ENCODE measurements at regions not wholly inside any gene's neighbourhood (a gene's known extent, or its start where the extent isn't known, plus 50 kb on each side); places are given as distances from the start of the nearest gene placed in this dataset.
"Not testable (repeated sequence)": the region's sequence is repeated elsewhere in the genome, so short reads cannot be mapped to it uniquely, and the experiment has no call there.

DNA sequence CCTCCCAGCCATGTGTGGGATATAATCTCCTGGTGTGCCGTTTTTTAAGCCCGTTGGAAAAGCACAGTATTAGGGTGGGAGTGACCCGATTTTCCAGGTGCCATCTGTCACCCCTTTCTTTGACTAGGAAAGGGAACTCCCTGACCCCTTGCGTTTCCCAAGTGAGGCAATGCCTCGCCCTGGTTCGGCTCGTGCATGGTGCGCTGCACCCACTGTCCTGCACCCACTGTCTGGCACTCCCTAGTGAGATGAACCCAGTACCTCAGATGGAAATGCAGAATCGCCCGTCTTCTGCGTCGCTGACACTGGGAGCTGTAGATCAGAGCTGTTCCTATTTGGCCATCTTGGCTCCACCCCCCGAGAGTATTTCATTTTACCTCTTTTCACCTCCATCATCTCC, 1146.6 kb downstream of the BRINP3 start:
- DNase-seq: not testable (repeated sequence)

DNA sequence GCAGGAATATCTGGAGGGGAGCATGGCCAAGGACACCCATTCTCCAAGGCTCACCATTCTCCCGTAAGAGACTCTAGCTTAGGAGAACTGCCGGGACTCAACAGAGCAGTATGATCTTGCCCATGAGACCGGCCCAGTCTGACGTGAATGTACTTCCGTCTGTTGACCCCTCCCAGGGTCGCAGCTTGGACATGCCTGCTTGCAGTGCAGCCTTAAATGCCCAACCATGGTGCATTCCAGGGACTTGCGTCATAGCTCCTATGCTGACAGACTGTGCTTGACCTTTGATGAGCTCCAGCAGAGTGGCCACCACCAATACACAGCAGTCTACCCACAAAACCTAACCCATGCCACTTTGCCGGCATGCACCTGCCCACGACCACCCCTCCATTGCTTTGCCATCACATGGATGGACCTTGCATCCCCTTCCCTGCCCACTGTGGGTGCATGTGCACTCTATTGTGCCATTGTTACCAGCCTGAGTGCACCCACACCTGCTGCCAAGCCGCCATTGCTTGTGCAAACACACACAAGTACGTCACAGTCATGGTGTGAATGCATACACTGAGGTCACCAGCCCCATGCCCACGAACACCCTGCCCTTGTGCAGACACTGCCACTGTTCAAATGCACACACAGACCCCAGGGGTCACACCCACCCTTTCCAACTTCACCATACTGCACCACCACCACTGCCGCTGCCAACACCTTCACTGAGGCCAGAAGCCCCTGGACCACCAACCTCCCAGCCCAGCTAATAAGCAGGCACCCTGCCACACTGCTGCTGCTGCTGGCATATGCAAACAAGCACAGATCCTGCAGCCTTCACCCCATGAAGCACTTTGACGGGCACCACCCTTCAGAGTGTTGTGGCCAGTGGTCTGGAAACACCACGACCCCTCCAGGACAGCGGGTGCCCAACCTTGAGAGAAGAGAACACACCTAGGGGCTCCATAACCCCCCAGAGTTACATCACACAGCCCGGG, 1141.3 kb downstream of the BRINP3 start:
- DNase-seq: no peak

DNA sequence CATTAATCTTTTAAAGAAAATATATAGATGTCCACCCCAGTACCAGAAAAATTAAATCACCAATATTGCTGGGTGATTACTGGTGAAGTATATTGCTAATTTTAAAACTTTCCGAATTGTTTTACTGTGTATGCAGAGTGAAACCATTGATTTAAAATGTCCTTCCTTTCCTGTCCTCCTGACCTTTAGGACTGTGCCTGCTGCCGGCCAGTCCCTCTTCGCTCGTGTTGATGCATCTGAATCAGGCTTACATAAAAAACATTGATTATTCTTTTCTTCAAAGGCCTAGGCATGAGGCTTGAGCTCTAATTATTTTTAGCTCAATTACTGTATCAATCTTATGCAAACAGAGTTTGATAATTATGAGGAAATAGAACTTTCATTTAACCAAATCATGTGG, 1128.1 kb downstream of the BRINP3 start:
- no peak for DNase-seq

DNA sequence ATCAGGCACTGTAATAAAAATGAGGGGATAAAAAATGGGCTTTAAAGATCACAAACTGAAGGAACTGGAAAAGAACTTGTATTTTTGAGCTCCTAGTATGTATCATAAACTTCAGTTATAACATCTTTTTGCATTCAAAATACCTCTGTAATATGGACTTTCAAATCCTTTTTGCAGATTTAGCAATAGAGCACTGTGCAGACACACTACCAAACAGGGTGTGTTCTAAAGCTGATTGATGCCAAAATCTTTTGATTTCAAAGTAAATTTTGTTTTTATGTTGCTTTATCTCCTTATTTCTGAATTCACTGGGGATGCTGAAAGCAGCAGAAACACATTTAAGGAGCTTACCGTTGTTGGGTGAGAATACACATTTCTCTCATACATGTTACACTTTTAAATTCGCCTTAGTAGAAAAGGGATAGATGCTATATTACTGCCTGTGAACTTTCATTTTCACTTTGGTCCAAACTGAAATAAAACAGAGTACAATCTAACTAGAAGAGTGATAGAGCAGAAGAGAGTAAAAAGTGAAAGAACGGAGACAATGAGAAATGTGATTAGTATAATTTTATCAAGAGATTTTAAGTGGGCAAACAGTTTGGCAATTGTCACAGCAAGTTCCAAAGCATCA, 1126.6 kb downstream of the BRINP3 start:
- DNase-seq: no peak

DNA sequence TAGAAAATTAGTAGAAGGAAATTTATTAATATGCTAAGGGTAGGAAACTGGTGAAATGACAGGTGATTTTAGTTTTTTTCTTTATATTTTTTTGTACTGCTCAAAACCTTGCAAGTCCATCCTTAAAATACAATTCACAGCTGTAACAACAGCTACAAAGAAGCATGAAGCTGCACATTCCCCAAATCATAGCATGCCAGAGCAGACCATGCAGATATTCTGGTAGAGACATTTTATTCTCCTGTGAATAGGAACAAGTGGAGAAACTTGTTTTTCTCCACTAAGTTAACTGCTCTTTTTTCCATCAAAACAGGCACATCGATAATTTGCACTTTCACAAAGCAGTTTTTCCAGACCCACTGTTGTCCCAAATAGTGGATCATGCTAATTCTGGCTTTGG, 1125.7 kb downstream of the BRINP3 start:
- no peak for DNase-seq

DNA sequence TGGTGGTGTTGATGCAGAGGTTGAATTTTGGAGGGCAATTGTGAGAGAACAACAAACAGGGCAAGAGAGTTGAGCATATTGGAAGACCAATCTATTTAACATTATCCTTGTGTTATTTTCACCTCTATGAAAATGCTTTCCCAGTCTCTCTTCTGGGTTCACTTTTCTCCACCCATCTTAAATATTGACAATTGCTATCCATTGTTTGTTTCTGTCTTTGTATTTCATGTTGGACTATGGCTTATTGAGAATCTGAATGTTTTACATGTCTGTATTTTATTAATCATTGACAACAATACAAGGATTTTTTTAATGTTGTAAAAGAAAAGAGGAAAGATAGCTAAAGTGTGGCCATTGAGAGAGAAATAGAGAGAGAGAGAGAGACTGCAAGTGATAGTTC, 1121.5 kb downstream of the BRINP3 start:
- DNase-seq: no peak

DNA sequence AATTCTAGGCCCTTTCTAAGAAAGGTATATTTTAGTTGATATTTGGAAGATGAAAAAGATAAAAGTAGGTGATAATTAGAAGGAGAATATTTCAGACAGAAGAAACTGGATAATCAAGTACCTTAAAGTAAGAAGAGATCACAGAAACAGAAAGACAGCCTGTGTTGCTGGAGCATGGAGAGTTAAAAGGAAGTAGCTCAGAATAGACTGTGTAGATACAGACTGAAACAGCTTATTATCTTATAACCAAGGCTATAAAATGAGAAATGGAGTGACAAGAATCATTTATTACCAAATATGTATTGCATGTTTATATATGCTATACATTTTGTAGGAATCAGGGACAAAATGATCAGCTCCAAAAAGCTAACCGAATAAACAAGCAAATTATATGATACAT, 1120.3 kb downstream of the BRINP3 start:
- no peak for DNase-seq

DNA sequence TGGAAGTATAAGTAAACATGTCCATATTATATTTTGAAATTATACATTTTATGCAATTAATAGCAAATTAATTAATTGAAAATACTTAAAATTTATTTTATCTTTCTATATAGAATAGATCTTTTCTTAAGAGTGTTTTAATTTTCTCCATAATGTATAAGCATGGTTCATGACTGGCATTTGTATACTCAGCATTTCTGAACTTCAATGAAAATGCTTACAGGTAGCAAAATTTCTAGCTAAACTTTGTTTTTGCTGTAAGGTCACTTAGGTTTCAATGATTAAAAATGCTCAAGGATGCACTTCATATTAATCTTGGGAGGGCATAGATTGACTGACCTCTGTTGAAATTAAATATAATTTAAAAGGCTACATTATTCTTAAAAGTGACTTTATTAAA, 1108.1 kb downstream of the BRINP3 start:
- DNase-seq: no peak

DNA sequence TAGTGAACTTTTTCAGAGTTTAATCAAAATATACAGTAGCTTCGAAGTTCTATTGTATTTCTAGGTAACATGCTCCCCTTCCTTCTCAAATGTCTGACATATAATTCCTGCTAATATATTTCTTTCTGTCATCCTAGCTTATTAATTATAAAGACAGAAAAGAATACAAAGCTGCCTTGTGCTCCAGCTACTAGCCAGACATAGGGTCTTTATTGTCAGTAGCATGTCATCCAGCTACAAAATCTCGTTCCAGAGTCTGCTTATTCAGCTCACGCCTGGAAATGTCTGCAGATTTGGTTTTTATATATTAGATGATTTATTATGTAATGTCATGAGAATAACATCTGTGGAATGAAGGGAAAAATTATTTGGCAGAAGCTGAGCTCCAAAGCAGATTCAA, 1102.8 kb downstream of the BRINP3 start:
- no peak for DNase-seq

GRCh38 chr1:189405419-189405818, 1072.2 kb downstream of the BRINP3 start:
- no peak for DNase-seq

- no peak for DNase-seq
These were observed 1067.9 kb downstream of the BRINP3 start for GRCh38 chr1:189409774-189410173.

- DNase-seq: no peak
These were observed 1052.8 kb downstream of the BRINP3 start for GRCh38 chr1:189424746-189425331.

GRCh38 chr1:189429610-189430009, 1048.1 kb downstream of the BRINP3 start:
- DNase-seq: no peak

DNA sequence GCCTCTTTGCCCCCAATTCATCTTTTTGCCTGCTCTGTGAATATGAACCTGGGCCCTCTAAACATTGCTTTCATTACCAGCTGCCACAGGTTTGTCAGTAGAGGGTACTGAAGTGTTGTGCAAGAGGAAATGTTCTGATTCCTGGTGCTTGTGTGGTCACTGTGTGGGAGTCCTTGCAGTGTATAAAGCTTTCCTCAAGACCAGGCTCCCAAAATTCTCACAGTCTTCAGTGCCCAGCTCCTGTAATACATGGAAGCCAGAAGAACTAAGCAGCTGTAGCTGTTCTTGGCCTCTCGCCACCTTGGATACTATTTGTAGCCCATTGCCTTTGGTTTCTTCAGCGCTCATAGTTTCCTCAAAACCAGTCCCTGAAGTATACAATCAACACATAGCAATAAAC, 1046.2 kb downstream of the BRINP3 start:
- no peak for DNase-seq

- DNase-seq: no peak
These were observed 1044.9 kb downstream of the BRINP3 start for GRCh38 chr1:189432753-189433152.

GRCh38 chr1:189434461-189434860, 1043.2 kb downstream of the BRINP3 start:
- no peak for DNase-seq

GRCh38 chr1:189435398-189435797, 1042.3 kb downstream of the BRINP3 start:
- no peak for DNase-seq

DNA sequence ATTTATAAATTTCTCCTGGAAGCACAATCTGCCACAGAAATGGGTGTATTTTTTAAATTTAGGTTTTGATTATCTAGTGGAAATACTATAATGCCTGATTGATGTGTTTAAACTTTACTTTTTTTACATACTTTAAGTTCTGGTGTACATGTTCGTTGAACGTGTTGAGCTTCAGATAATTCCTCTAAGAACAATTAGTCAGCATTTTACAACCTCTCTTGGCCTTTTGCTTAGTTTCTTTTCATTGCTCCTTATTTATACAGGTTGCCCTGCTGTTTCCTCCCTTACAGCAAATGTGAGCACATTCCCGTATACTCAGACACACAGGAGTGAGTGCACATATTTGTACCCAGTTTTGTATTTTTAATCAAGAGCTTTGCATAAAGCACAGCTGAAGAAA, 1038.9 kb downstream of the BRINP3 start:
- DNase-seq: no peak

GRCh38 chr1:189463166-189463565, 1014.5 kb downstream of the BRINP3 start:
- DNase-seq: no peak

DNA sequence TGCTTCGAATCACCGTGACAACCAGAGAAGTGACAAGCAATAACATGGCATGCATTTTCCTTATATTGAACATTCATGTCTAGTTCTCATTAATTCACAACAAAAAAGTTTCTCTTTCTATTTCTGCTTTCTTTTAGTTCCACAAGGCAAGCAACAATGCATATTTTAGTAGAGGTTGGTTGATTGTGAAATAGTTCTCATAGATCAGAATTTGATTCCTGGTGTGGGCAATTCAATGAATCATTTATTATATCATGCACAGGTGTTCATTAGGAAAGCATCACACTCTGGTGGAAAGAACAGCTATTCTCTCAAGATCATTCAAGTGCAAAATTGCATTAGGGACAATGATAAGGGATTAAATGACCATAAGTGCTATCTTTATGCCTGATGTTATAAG, 980.9 kb downstream of the BRINP3 start:
- DNase-seq: no peak

- DNase-seq: no peak
These were observed 977.9 kb downstream of the BRINP3 start for GRCh38 chr1:189499736-189500135.

DNA sequence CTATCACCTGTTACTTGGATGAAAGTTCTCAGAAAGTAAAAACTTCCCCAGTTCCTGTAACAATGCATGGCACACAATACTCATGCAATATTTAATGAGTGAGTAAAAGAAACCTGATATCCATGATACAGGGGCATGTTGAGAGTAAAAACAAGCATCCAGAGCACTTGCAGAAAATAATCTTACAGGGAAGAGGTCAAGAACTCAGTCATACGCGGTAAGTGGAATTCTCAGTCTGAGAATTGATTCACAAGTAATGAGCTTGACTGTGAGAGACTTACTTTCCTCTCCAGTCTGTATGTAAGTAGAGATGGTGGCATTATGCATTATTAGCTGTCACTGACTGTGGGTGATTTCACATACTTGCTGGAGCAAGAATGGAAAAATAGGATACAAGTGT, 976.9 kb downstream of the BRINP3 start:
- no peak for DNase-seq

- DNase-seq: no peak
These were observed 966.8 kb downstream of the BRINP3 start for GRCh38 chr1:189510827-189511226.

- DNase-seq: no peak
These were observed 964.6 kb downstream of the BRINP3 start for GRCh38 chr1:189513091-189513490.
